ENCODE measurements at regions not wholly inside any gene's neighbourhood (a gene's known extent, or its start where the extent isn't known, plus 50 kb on each side); places are given as distances from the start of the nearest gene placed in this dataset.

GRCh38 chr3:22334996-22335395 is 584.0 kb upstream of the ZNF385D start:
- TF ChIP-seq CTCF (IDR thresholded peaks at IDR 0.05; ENCODE audit: insufficient read depth, low read length, poor library complexity, severe bottlenecking) (no peak), EZH2phosphoT487 (conservative IDR thresholded peaks at IDR 0.05; ENCODE audit: low read length) (no peak)
